Duodenal mucosa (tissue), 2 donors: ENCODE measurements at regions not wholly inside any gene's neighbourhood (a gene's known extent, or its start where the extent isn't known, plus 50 kb on each side); places are given as distances from the start of the nearest gene placed in this dataset.
A peak's percentile ranks its signal among the peaks of the same experiment; 100 is the strongest.

Source experiments
- H3K27ac ChIP-seq: one replicate; pipeline ENCODE4 v1.7.0; 2013; ENCODE audit warnings: low read depth, low read length
- H3K27me3 ChIP-seq, 2 donors: one replicate each; pipeline ENCODE4 v1.7.0; 2013; ENCODE audit warnings: low read length in 2 of 2, control low read depth in 1 of 2; ENCODE audit not compliant: insufficient read depth in 2 of 2, control insufficient read depth in 1 of 2
- H3K36me3 ChIP-seq, 2 donors: one replicate each; pipeline ENCODE4 v1.7.0; 2013; ENCODE audit warnings: low read length in 2 of 2, control low read depth in 1 of 2; ENCODE audit not compliant: insufficient read depth in 2 of 2, control insufficient read depth in 1 of 2
- H3K4me1 ChIP-seq, 2 donors: one replicate each; pipeline ENCODE4 v1.7.0; 2013; ENCODE audit warnings: low read length in 2 of 2, control low read depth in 1 of 2; ENCODE audit not compliant: insufficient read depth in 2 of 2, control insufficient read depth in 1 of 2
- H3K4me3 ChIP-seq, 2 donors: one replicate each; pipeline ENCODE4 v1.7.0; 2013; ENCODE audit warnings: low read length in 2 of 2, low read depth in 1 of 2
- H3K9ac ChIP-seq, 2 donors: one replicate each; pipeline ENCODE4 v1.7.0; 2013; ENCODE audit warnings: low read length in 2 of 2, low read depth in 1 of 2
- H3K9me3 ChIP-seq, 2 donors: one replicate each; pipeline ENCODE4 v1.7.0; 2013; ENCODE audit warnings: low read length in 2 of 2, control low read depth in 1 of 2; ENCODE audit not compliant: control insufficient read depth in 1 of 2

DNA sequence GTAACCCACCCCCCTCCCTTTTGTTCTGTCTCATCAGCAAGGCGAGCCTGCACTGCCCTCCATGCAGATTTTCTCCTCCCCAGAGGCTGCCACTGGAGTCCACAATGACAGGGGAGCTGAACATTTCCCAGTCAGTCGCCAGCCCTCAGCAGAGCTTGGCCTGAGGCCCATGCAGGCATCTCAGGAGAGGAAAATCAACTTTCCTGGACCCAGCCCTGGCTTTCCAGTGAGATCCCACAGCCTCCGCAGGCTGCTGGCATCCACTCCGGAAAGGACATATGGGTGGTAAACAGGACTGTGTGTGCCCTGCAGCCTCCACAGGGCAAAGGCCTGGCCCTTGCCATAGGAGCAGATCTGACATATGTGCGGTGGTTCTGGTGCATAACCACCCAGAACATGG, 253.8 kb downstream of the TNS1 start:
- Histone ChIP-seq H3K27me3 (no peaks in the 10 kb centered on the region), H3K36me3 (no peaks in the 10 kb centered on the region), H3K9me3 (no peaks in the 10 kb centered on the region), H3K9ac (no peak overlapping the region), H3K4me1 (no peaks in the 10 kb centered on the region), H3K4me3 (no peak overlapping the region), H3K27ac (no peak overlapping the region)

DNA sequence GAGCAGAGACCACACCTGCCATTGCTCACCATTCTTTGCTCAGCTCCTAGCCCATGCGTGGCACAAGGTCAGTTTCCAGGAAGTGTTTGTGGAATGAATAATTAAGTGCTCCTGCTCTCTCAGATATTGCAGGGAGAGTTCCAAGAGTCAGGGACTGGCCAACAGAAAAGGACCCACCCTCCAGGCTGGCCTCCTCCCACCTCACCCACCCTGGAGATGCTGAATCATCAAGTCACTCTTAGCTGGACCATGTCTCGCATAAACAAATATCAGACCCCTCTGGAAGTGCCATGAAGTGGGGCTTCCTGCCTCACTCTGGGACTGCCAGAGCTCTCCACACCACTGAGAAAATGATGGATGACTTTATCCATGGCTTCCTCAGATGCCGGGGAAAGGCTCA, 256.0 kb downstream of the TNS1 start:
- no peaks in the 10 kb centered on the region for H3K36me3 ChIP-seq
- no peaks in the 10 kb centered on the region for H3K9me3 ChIP-seq
- H3K4me3 ChIP-seq, result no peak overlapping the region
- H3K4me1 ChIP-seq, result no peaks in the 10 kb centered on the region
- no peaks in the 10 kb centered on the region for H3K27me3 ChIP-seq
- no peak overlapping the region for H3K9ac ChIP-seq
- H3K27ac ChIP-seq, result no peak overlapping the region

DNA sequence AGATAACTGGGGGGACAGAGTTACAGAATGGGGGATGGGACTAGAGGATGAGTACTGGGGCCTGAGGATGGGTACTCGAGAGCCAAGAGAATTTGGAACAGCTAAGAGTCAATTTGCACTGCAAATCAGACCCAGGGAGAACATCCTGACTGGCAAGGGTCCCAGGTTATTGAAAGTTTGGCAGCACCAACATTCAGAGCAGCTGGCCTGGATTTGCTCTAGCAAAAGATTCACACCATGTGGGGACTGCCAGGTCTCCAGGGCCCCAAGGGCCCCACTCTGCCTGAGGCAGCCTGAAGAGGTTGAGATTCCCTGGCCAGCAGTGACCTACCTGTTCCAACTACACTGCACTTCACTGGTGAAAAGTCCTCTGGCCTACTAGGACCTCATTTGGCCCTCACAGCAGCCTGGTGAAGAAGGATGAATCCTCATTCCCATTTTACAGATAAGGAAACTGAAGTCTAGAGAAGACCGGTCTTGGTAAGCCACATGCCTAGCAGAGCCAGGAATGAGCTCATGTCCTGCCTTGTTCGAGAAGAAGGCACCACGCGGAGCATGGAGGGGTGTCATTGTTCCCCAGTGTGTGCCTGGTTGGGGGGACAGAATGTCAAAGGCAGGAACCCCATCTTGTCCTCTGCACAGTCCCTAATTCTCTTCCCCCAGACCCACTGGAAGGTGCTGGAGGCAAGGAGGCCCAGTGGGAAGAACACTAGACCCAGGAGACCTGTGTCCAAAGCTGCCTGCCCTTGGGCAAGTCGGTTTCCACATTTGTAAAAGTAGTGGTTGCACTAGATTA, 258.6 kb downstream of the TNS1 start:
- Histone ChIP-seq H3K4me1 (no peaks in the 10 kb centered on the region), H3K27me3 (no peaks in the 10 kb centered on the region), H3K36me3 (no peaks in the 10 kb centered on the region), H3K9me3 (no peaks in the 10 kb centered on the region), H3K9ac (no peak overlapping the region), H3K27ac (no peak overlapping the region), H3K4me3 (no peak overlapping the region)

- Histone ChIP-seq H3K27ac (no peak overlapping the region), H3K9ac (no peak overlapping the region), H3K27me3 (no peaks in the 10 kb centered on the region), H3K4me1 (no peaks in the 10 kb centered on the region), H3K36me3 (no peaks in the 10 kb centered on the region), H3K4me3 (no peak overlapping the region), H3K9me3 (no peaks in the 10 kb centered on the region)
These were observed 259.4 kb downstream of the TNS1 start for GRCh38 chr2:217743407-217743806.

- no peaks in the 10 kb centered on the region for H3K4me1 ChIP-seq
- H3K27ac ChIP-seq, result no peak overlapping the region
- H3K36me3 ChIP-seq, result no peaks in the 10 kb centered on the region
- H3K27me3 ChIP-seq, result no peaks in the 10 kb centered on the region
- no peaks in the 10 kb centered on the region for H3K9me3 ChIP-seq
- H3K9ac ChIP-seq, result no peak overlapping the region
- no peak overlapping the region for H3K4me3 ChIP-seq
These were observed 260.0 kb downstream of the TNS1 start for GRCh38 chr2:217742841-217743240.

GRCh38 chr2:217742276-217742675, 260.5 kb downstream of the TNS1 start:
- H3K4me1 ChIP-seq, result no peaks in the 10 kb centered on the region
- no peak overlapping the region for H3K4me3 ChIP-seq
- H3K27ac ChIP-seq, result no peak overlapping the region
- H3K9me3 ChIP-seq, result no peaks in the 10 kb centered on the region
- H3K9ac ChIP-seq, result no peak overlapping the region
- no peaks in the 10 kb centered on the region for H3K27me3 ChIP-seq
- H3K36me3 ChIP-seq, result no peaks in the 10 kb centered on the region

DNA sequence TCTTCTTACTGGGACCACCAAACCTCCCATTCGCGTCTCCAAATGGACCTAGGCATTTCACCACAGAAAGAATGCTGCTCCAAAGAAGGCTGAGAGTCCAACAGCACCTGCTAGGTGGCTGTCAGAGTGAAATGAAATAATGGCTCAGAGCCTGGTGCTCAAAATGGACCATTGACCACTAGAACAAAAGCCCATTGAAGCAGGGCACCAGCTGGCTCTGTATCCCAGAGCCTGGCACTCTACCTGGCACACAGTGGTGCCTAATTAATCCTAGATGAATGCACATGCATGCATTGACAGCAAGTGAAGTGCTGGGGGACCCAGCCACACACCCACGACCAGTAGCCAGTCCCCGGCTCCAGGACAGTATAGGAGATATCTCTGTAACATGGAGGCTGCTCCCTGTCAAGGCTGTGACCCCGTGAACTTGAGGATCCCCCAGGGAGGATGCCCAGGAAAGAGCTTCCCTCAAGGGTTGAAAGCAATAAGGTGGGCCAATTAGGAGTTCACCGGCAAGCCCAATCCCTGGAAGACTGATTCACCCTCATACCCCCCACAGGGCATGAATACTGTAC, 261.3 kb downstream of the TNS1 start:
- H3K9me3 ChIP-seq, result no peaks in the 10 kb centered on the region
- H3K4me1 ChIP-seq, result peaks cover 0 to 4% of the 10 kb centered on the region in 2 donors
- H3K36me3 ChIP-seq, result no peaks in the 10 kb centered on the region
- no peak overlapping the region for H3K9ac ChIP-seq
- H3K27ac ChIP-seq, result no peak overlapping the region
- H3K4me3 ChIP-seq, result no peak overlapping the region
- no peaks in the 10 kb centered on the region for H3K27me3 ChIP-seq

DNA sequence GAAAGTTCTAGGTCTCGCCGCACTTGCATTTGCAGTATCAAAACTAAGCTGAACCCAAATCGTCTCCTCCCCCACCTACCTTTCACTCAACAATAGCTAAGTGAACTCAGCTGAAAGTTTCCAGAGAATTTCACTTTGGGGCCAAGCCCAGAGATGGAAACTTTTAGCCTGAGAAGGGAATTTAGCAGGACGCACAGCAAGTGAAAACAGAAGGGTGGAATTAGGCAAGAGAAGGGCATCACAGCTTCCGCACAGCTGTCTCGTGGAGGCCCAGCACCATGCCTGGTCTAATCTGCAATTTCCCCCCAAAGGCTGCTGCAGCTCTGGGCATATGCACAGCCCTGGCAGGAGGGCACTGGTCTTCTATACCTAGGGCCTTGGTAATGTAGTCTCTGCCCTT, 262.0 kb downstream of the TNS1 start:
- H3K27ac ChIP-seq, result peak overlapping the region; percentile 11

DNA sequence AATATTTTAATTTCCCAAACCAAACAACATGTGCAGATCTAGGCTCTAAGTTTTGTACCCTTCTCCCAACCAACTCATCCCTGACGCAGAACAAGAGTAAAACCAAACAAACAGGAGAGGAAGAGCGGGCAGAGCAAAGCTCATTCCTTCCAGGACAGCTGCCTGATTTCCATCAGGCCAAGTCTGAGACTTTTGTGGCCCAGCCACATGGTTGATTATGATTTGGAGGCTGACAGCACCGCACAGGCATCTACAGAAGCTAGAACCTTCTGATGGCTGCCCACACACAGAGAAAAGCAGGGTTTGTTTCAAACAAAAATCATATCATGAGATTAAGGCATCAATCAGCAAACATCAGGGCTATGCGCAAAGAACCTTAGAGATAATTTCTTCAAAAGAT, 262.6 kb downstream of the TNS1 start:
- H3K9me3 ChIP-seq, result no peaks in the 10 kb centered on the region
- no peaks in the 10 kb centered on the region for H3K36me3 ChIP-seq
- no peak overlapping the region for H3K27ac ChIP-seq
- H3K4me1 ChIP-seq, result peaks cover 0 to 5% of the 10 kb centered on the region in 2 donors
- no peaks in the 10 kb centered on the region for H3K27me3 ChIP-seq
- H3K9ac ChIP-seq, result no peak overlapping the region
- no peak overlapping the region for H3K4me3 ChIP-seq

More for the DNA sequence above, 262.0 kb downstream of the TNS1 start:
- Histone ChIP-seq H3K9me3 (no peaks in the 10 kb centered on the region), H3K27me3 (no peaks in the 10 kb centered on the region), H3K36me3 (no peaks in the 10 kb centered on the region), H3K4me1 (peaks cover 0 to 5% of the 10 kb centered on the region in 2 donors), H3K4me3 (no peak overlapping the region), H3K9ac (no peak overlapping the region)

DNA sequence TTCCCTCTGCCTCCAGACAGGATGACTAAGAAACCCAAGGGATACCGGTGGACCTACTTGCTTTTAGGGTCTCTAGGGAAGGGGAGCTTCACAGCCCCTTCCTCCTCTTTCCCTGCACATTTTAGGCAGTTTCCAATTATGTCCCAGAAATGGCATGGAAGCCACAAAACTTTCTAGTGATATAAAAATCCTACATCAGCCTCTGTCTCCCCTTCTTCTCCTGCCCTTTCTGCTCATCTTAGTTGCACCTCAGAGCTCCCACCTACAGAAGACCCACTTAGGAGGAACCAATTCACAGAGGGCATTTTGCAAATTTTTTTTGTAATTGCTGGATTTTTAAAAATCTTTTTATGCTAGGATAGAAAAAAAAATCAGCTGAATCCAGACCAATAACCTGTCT, 263.1 kb downstream of the TNS1 start:
- H3K4me3 ChIP-seq, result no peak overlapping the region
- no peaks in the 10 kb centered on the region for H3K36me3 ChIP-seq
- H3K27ac ChIP-seq, result no peak overlapping the region
- H3K4me1 ChIP-seq, result peaks cover 0 to 5% of the 10 kb centered on the region in 2 donors
- no peaks in the 10 kb centered on the region for H3K9me3 ChIP-seq
- H3K9ac ChIP-seq, result no peak overlapping the region
- H3K27me3 ChIP-seq, result no peaks in the 10 kb centered on the region
